Ramos (cell line): ENCODE measurements at regions not wholly inside any gene's neighbourhood (a gene's known extent, or its start where the extent isn't known, plus 50 kb on each side); places are given as distances from the start of the nearest gene placed in this dataset.

Experiments
- in situ Hi-C: fragments of 300-500 bp; cut with MboI; formaldehyde crosslinking; loops from one replicate; pipeline ENCODE4 v1.14.3; 2022; ENCODE audit warnings: low sequenced_read_pairs; ENCODE audit not compliant: unreplicated experiment

GRCh38 chr4:62328526-62328925, 1128.4 kb downstream of the ADGRL3 start:
- in situ Hi-C loops, result no loop called here

DNA sequence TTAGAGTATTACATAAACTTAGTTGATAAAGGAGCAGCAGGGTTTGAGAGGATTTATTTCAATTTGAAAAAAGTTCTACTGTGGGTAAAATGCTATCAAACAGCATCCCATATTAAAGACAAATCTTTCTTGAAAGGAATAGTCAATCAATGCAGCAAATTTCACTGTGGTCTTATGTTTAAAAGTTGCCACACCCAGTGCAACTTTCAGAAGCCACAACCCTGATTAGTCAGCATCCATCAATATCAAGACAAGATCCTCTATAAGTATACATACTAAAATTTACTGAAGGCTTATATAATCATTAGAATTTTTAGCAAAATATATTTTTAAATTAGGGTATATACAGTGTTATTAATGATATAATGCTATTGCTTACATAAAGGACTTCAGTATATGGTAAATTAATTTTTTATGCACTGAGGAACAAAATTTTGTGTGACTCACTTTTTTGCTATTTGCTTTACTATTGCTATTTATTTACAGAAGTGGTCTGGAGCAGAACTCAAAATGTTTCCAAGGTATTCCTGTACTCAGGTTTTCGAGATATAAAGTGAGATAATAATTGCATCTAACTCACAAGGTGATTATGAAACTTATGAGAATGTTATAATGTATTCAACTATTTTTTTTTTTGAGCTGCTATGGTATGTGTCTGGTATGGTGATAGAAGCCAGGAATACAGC, 1127.6 kb downstream of the ADGRL3 start:
- in situ Hi-C loops, result no loop called here

- in situ Hi-C loops, result no loop called here
Measured at GRCh38 chr4:62324215-62324614, 1124.1 kb downstream of the ADGRL3 start.

DNA sequence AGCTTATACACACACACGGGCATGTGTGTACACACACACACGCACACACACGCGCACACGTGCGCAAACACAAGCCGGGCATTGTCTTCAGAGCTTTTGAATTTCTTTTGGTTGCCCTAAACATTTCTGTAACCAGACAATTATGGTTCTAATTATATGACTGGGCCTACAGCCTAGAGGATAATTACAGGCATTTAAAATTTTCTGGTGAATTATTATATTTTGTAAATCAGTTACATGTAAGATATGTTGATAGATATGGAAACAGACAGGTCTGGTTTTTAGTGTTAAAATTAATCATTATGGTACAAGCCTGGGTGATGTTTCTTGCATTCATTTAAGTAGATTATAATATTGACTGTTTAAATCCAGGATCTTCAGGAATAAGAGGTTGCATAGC, 1120.5 kb downstream of the ADGRL3 start:
- in situ Hi-C loops, result no loop called here

DNA sequence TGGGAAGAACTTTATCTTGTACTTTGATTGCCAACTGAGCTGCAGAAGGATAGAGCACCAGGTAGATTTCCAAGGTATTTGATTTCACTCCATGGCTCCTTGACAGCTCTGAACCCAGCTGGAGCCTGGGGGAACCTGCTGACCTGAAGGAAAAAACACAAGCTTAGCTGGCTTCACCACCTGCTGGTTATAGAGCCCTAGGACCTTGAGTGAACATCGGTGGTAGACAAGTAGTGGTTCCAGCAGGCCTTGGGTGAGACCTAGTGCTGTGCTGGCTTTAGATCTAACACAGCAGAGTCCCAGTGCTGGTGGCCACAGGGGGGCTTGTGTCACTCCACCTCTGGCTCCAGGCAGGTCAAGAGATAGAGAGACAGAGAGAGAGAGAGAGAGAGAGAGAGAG, 1102.6 kb downstream of the ADGRL3 start:
- in situ Hi-C loops, result no loop called here

DNA sequence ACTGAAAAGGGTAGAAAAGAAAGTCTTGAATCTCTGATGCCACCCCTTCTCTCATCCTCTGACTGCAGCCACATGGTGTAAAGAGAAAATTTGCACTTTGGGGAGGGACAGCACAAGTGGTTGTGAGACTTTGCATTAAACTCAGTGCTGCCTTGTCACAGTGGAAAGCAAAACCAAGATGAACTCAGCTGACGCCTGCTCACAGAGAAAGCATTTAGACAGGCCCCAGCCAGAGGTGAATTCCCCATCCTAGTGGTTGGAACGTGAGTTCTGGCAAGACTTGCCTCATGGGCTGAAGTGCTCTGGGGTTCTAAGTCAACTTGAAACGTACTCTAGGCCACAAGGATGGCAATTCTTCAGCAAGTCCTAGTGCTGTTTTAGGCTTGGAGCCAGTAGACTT, 1101.4 kb downstream of the ADGRL3 start:
- in situ Hi-C loops, result no loop called here

DNA sequence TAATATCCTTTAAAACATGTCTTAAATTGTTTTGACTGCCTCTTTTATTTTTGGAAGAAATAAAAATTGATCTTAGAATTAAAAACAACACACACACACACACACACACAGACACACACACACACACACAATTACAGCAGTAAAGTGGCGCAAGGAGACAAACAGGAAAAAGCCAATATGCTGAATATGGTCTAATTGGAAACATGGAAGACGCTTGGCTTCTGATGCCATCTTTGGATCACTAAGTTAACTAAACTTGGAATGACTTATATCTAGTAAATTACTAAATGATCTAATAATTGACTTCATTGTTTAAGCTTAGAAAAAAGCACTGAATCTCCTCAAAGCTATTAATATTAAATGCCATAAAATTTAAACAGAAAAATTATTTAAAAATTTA, 1093.4 kb downstream of the ADGRL3 start:
- in situ Hi-C loops, result no loop called here

DNA sequence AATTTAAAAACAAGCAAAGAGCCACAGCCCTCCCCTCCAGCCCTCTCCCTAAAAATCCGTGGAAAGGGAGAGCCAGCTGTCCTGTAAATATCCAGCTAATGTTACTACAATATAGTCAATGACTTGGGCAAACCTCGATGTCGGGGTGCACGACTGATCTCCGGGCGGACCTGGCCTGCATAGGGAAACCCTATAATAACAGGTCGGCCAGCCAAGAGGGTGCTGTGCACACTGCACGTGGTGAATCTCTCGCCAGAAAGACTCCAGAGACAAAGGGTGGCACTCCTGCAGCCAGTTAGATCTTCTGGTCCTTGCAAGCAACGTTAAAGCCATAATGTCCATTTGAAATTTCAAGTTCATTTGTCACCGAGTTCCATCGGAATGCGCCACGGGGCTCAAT, 1092.8 kb downstream of the ADGRL3 start:
- in situ Hi-C loops, result no loop called here

- in situ Hi-C loops, result no loop called here
Measured at GRCh38 chr4:62288808-62289541, 1088.8 kb downstream of the ADGRL3 start.

DNA sequence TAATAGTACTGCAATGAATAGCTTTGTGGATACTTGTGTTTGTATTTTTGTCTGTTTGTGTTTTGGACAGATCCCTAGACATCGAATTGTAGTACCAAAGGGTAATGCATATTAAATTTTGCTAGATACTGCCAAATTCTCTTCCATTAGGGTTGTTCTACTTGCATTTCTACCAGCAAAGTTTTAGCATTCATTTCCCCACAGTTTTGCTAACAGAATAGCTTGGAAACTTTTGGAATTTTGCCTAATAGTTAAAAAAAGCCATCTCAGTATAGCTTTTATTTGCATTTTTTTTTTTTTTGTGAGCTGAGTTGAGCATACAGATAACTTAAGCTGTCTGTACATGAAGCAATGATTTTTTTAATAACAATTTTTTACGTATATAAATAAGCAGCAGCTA, 1084.9 kb downstream of the ADGRL3 start:
- in situ Hi-C loops, result no loop called here

DNA sequence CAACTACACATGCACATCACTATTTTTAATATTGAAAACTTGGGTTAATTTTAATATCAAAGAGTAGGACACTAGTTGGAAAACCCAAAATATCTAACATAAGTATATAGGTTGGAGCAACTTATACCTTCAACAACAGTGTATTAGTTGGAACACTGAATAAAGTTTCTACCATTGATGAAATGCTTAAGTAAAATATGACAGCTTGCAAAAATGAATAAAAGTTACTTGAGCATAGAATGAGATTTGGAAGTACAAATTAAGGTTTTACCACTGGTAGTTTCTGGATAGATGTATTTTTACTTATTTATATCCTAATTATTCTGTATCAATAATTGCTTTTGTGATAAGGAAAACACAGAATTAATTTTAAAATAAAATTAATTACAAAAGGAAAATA, 1079.6 kb downstream of the ADGRL3 start:
- in situ Hi-C loops, result no loop called here

- in situ Hi-C loops, result no loop called here
Measured at GRCh38 chr4:62275470-62275869, 1075.3 kb downstream of the ADGRL3 start.

DNA sequence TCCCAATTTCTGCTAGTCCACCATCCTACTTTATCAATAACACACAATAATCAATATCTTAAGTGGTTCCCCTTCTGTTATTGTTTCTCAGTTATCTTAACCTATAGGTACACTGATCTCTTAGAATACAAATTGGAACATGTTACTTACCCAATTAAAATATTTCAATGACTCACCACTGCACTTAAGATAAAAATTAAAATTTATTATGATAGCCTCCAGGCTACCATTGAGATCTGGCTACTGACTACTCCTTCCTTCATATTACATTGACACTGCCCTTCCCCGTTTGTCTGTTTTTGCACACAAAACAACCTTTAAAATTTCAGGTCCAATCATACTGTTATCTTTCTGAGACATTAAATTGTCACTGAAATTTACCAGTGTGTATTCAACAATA, 1074.7 kb downstream of the ADGRL3 start:
- in situ Hi-C loops, result no loop called here

DNA sequence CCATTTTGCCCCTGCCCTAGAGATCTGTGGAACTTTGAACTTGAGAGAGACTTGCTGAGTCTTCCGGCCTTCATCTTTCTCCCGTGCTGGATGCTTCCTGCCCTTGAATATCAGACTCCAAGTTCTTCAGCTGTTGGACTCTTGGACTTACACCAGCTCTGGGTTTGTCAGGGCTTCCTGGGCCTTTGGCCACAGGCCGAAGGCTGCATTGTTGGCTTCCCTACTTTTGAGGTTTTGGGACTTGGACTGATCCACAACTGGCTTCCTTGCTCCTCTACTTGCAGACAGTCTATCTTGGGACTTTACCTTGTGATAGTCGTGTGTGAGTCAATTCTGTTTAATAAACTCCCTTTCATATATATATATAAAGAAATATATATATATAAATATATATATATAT, 1071.0 kb downstream of the ADGRL3 start:
- in situ Hi-C loops, result no loop called here

DNA sequence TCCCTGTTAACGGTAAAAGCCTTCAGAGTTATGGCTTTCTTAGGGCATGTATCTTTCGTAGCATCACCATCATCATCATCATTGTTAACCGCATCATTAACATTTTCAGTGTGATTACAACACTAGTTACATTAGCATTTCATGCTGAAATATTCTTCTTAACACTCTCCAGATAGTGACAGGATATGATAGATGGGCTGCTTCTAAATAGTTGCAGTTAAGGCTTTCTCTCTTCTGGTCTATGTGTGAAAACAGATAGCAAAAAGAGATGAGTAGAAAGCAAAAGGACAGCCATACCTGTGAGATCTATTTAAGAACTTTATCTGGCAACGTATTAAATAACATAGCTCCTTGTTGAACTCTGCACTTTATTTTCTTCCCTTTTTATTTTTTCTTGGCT, 1069.8 kb downstream of the ADGRL3 start:
- in situ Hi-C loops, result no loop called here

DNA sequence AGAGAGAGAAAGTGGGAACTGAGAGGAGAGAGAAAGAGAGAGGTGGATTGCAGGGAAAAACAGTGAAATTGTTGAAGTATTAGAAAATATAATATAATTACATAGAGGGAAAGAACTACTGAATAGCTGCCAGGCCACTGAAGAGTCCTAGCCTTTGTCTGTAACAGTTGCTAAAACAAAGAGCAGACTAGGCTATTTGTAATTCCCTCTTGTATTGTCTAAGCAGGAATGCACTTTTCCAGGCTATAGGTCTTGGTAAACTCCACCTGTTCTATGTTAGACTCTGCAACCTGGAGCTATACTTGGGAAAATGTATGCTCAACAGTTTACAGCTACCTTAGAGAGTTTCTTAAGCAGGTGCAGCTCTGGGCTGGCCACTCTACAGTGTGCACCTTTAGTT, 1063.3 kb downstream of the ADGRL3 start:
- in situ Hi-C loops, result no loop called here

- in situ Hi-C loops, result no loop called here
Measured at GRCh38 chr4:62262676-62263075, 1062.5 kb downstream of the ADGRL3 start.

GRCh38 chr4:62260254-62260653, 1060.1 kb downstream of the ADGRL3 start:
- in situ Hi-C loops, result no loop called here

- in situ Hi-C loops, result no loop called here
Measured at GRCh38 chr4:62256479-62256878, 1056.4 kb downstream of the ADGRL3 start.

DNA sequence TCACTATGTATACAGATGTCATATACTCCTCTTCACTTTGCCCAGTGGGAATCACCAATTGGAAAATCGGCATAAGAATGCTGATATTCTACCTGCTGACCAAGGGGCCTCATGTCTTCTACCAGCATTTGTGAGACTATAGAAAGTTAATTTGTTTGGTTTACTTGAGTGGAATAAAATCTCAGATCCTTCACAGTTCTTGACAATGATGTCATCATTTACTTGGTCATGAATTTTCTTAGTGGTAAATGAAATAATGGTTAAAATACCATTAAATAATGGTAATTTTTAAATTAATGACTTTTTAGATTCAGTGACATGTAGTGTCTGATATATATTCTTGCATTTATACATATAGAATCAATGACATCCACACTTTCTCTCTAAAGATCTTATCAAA, 1052.6 kb downstream of the ADGRL3 start:
- in situ Hi-C loops, result no loop called here

DNA sequence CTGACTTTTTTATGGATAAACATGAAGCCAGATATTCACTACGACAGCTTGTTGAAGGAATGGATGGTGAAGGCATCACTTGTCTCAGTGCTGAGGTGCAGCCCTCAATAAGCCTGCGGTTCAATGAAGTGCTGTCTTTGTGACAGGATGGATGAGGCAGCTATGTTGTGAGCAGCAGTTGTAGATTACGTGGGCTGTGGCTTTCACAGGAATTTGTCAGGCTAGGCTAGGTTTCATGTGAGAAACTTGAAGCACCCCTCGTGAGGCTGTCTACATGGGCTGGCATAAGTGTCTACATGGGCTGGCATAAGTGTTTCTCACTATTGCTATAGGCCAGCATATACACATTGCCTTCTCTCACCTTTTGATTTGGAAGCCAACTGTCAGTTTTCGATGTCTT, 1050.0 kb downstream of the ADGRL3 start:
- in situ Hi-C loops, result no loop called here

- in situ Hi-C loops, result no loop called here
Measured at GRCh38 chr4:62243895-62244294, 1043.8 kb downstream of the ADGRL3 start.
